ENCODE measurements at regions not wholly inside any gene's neighbourhood (a gene's known extent, or its start where the extent isn't known, plus 50 kb on each side); places are given as distances from the start of the nearest gene placed in this dataset.

DNA sequence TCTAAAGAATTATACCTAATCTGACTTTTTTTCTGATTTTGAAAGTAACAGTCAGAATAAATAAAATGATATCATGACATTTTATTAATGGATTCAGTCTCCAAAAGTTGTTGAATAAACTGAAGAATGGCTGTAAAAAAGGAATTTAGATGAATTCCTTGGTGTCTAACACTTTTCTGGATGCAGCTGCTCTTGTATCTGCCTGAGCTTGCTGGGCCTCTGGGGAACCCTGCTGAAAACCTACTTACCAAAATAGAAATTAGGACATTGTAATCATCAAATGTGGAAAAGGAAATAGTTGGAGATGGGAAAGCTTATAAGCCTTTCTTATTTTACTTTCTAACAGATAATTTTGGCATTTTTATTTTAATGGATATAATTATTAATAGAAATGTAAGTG, 315.7 kb upstream of the ANO5 start:
- Mint-ChIP-seq H3K36me3 (ENCODE audit: low read depth) (no peaks in the 10 kb centered on the region), H3K4me1 (ENCODE audit: low read depth) (no peaks in the 10 kb centered on the region), H3K27ac (no peak overlapping the region), H3K27me3 (ENCODE audit: low read depth) (no peaks in the 10 kb centered on the region), H3K4me3 (no peak overlapping the region), H3K9me3 (no peaks in the 10 kb centered on the region)
- no peak for DNase-seq
- CTCF ChIA-PET: no interaction called here
- intact Hi-C loops (cut with micrococcal nuclease): no loop called here

DNA sequence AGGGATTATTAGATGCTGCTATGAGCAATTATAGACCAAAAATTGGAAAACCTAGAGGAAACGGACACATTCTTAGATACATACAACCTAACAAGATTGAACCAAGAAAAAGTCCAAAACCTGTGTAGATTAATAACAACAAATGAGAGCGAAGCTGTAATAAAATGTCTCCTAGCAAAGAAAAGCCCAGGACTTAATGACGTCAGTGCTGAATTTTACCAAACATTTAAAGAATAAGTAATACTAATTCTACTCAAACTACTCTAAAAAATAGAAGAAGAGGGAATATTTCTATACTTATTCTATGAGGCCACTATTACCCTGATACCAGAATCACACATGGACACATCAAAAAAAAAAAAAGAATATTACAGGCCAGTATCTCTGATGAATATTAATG, 309.5 kb upstream of the ANO5 start:
- H3K27ac Mint-ChIP-seq: no peak overlapping the region
- no peaks in the 10 kb centered on the region for H3K4me1 Mint-ChIP-seq (ENCODE audit: low read depth)
- no peaks in the 10 kb centered on the region for H3K27me3 Mint-ChIP-seq (ENCODE audit: low read depth)
- no peak for DNase-seq
- peaks cover 4% of the 10 kb centered on the region for H3K9me3 Mint-ChIP-seq
- no peaks in the 10 kb centered on the region for H3K36me3 Mint-ChIP-seq (ENCODE audit: low read depth)
- CTCF ChIA-PET: no interaction called here
- H3K4me3 Mint-ChIP-seq: no peak overlapping the region
- intact Hi-C loops (cut with micrococcal nuclease): no loop called here

DNA sequence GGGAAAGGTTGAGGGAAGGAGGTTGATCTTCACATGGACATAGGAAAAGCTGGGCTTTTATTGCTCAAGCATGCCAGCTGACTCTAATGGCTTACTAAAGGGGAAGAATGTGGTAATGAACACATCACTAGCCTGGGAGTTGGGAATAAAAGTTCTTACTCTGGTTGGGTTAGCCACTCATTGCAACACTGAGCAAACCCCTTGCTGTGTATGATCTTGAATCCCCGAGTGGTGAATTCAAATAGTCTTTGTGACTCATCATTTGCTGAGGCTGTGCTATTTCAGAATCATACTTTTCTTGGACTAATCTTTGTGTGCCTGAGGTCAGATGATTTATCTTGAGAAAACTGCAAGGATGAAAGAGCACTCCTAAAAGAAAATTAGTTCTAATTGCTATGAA, 304.1 kb upstream of the ANO5 start:
- H3K27ac Mint-ChIP-seq: no peak overlapping the region
- no peak overlapping the region for H3K4me3 Mint-ChIP-seq
- H3K4me1 Mint-ChIP-seq (ENCODE audit: low read depth): no peaks in the 10 kb centered on the region
- CTCF ChIA-PET: no interaction called here
- intact Hi-C loops (cut with micrococcal nuclease): no loop called here
- no peak for DNase-seq
- H3K27me3 Mint-ChIP-seq (ENCODE audit: low read depth): no peaks in the 10 kb centered on the region
- peaks cover 5% of the 10 kb centered on the region for H3K9me3 Mint-ChIP-seq
- no peaks in the 10 kb centered on the region for H3K36me3 Mint-ChIP-seq (ENCODE audit: low read depth)

DNA sequence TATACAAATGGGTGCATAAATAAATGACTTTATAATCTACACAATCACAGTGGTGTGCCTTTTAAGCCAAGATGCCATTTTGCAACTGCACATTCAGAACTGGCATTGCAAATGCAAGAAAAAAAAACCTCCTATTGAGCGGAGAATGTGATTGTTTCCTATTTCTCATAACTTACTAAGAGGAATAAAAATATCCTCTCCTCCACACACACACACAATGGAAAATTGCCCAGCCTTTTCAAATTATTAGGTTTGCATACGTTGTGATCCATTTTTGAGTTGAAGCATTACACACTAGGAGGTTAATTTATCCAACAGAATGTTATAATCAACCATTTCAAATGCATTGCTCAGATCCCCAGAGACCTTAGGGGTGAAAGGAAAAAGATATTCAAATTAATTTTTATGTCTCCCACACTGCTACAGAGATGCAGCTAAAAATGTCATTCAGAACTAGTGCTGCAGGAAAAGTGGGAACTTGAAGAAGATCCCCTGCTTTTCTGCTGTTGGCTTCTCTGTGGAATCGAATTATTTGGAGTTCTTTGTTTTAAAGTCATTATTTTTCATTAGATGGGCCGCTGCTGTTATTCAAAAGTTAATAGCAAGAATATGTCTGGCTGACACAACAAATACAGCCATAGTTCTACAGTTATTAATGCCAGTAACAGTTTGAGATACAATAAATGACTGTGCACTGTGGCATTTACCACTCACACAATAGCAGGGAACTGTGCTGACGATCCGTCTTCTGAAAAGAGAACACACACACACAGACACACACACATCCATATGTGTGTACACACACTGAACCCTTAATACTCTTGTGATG, 299.9 kb upstream of the ANO5 start:
- CTCF ChIA-PET: no interaction called here
- intact Hi-C loops (cut with micrococcal nuclease): no loop called here

DNA sequence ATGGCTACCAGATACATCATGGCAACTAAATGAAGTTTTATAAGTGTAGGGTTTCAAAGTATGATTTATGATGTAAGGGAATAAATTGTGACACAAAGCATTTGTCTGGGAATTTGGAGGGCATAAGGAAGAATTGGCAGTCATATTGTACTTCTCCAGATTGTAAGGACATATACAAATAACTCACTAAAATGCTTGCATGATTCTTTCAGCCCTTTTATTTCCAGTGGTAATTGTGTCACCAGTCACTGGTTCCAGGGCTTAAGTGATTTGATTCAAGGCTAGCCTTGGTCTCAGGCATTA, 299.4 kb upstream of the ANO5 start:
- H3K4me3 Mint-ChIP-seq: no peak overlapping the region
- no peaks in the 10 kb centered on the region for H3K4me1 Mint-ChIP-seq (ENCODE audit: low read depth)
- peaks cover 2% of the 10 kb centered on the region for H3K9me3 Mint-ChIP-seq
- CTCF ChIA-PET: no interaction called here
- no peak overlapping the region for H3K27ac Mint-ChIP-seq
- H3K36me3 Mint-ChIP-seq (ENCODE audit: low read depth): no peaks in the 10 kb centered on the region
- intact Hi-C loops (cut with micrococcal nuclease): no loop called here
- no peaks in the 10 kb centered on the region for H3K27me3 Mint-ChIP-seq (ENCODE audit: low read depth)
- no peak for DNase-seq

More for the DNA sequence above, 299.9 kb upstream of the ANO5 start:
- Mint-ChIP-seq H3K4me1 (ENCODE audit: low read depth) (no peaks in the 10 kb centered on the region), H3K4me3 (no peak overlapping the region), H3K9me3 (peaks cover 4% of the 10 kb centered on the region), H3K36me3 (ENCODE audit: low read depth) (no peaks in the 10 kb centered on the region), H3K27ac (no peak overlapping the region), H3K27me3 (ENCODE audit: low read depth) (no peaks in the 10 kb centered on the region)
- DNase-seq: no peak

DNA sequence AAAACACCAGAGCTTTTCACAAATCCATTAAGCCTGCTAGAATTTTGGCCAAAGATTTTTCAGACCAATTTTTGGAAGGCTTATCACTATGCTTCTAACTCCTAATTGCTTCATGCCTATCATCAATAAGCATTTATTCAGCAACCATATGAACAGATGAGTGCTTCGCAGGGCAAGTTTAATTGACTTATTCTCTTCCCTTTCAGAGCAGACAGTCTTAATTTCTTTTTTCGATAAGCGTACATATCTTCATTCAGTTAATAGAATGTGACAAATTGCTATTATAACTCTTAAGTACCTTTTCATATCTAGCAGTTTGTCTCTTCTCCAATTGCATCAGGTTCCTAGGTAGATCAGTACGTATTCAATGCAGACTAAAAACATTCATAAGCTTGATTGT, 298.4 kb upstream of the ANO5 start:
- Mint-ChIP-seq H3K4me3 (no peak overlapping the region), H3K27me3 (ENCODE audit: low read depth) (no peaks in the 10 kb centered on the region), H3K4me1 (ENCODE audit: low read depth) (no peaks in the 10 kb centered on the region), H3K9me3 (peaks cover 2% of the 10 kb centered on the region), H3K36me3 (ENCODE audit: low read depth) (no peaks in the 10 kb centered on the region), H3K27ac (no peak overlapping the region)
- no peak for DNase-seq
- intact Hi-C loops (cut with micrococcal nuclease): no loop called here
- CTCF ChIA-PET: no interaction called here

DNA sequence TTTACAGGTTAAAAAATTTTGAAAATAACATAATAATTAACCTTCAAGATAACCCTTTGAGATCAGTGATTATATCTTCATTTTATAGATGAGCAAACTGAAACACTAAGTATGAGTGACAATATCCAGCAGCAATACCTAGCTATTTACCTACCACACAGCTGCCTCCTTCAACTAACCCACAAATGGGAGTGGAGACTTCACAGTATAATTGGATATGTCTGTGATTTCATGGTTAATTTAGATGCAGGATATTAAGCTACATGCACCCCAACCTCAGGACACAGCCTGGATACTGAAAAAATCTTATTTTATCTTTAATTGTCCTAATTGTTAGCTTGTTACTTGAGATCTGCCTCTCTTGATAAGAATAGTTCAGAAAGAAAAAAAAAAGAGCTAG, 297.2 kb upstream of the ANO5 start:
- H3K27me3 Mint-ChIP-seq (ENCODE audit: low read depth): no peaks in the 10 kb centered on the region
- no peaks in the 10 kb centered on the region for H3K4me1 Mint-ChIP-seq (ENCODE audit: low read depth)
- H3K4me3 Mint-ChIP-seq: no peak overlapping the region
- H3K36me3 Mint-ChIP-seq (ENCODE audit: low read depth): no peaks in the 10 kb centered on the region
- H3K27ac Mint-ChIP-seq: no peak overlapping the region
- DNase-seq: no peak
- CTCF ChIA-PET: no interaction called here
- intact Hi-C loops (cut with micrococcal nuclease): no loop called here
- H3K9me3 Mint-ChIP-seq: peaks cover 2% of the 10 kb centered on the region

DNA sequence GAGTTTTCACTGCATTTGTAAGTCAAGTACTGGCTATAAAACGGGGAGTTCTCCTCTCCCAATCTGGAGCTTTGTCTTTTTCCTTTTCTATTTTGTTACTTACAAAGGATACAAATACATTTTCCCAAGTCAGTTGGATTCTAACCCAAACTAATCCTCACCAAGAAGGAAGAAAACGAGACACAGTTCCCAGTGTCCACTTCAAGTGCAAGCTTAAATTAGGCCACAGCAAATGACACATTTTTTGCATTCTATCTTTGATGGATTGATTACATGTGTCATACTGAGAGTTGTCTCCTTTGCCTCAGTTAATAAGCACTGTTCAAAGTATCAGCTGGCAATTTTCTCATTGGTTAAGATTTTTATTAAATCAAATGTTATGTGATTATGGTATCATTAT, 296.7 kb upstream of the ANO5 start:
- Mint-ChIP-seq H3K27me3 (ENCODE audit: low read depth) (no peaks in the 10 kb centered on the region), H3K36me3 (ENCODE audit: low read depth) (no peaks in the 10 kb centered on the region)
- intact Hi-C loops (cut with micrococcal nuclease): no loop called here

DNA sequence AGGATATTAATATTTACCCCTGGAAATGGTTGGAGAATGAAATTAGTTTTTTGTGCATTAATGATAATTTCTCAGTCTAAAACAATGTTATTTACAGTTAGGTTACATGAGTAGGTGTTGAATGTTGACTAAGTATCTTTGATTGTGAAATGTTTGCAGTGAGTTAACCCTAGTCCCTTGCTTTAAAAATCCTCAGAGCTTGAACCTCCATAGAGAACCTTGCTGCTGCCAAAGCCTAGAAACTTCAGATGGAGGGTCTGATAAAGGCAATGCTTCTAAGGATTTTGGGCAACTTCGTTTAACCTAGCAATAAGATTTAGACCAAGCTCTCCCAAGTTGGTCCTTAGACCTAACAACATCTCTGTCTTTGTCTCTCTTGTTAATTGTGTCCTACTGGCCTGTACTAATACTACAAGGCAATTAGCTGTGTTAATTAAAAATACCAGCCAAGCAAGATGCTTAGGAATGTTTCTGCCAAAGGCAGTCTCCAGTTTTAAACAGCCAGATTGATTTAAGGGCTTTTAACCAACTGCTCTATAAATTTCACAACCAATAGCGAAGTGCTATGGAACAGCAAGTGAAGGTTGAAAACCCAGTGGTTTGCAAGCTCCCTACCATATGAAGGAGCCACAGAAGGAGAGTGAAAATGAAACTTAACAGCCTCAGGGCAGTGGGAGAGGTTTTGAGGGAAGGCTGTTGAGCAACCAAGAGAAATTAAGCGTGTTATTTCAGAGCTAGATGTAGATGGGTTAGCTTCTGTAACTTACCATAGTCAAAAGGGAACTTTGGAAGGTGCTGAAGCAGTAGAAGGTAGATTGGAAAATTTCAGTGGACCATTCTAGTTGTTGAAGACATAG, 295.9 kb upstream of the ANO5 start:
- CTCF ChIA-PET: no interaction called here
- no peak overlapping the region for H3K27ac Mint-ChIP-seq

More for the DNA sequence above, 296.7 kb upstream of the ANO5 start:
- no peak for DNase-seq
- H3K4me3 Mint-ChIP-seq: no peak overlapping the region
- CTCF ChIA-PET: no interaction called here
- no peak overlapping the region for H3K27ac Mint-ChIP-seq
- no peaks in the 10 kb centered on the region for H3K4me1 Mint-ChIP-seq (ENCODE audit: low read depth)
- H3K9me3 Mint-ChIP-seq: no peaks in the 10 kb centered on the region

DNA sequence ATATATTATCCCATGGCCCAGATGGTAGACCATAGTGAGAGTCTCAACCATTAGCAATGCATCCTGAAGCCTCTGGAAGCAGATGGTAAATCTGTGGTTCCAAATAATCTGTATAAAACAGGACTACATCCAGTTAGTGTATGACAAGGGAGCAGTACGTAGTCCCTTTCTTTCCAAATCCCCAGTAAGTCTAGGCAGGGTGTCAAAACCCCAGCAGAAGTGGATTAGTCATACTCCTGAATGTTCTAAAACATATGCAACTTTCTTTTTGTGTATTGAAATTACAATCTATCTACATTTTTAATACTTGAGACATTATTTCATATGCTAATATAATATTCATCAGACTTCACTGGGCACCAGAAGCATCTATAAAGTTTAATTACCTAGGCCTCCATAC, 295.1 kb upstream of the ANO5 start:
- no peak overlapping the region for H3K27ac Mint-ChIP-seq
- intact Hi-C loops (cut with micrococcal nuclease): no loop called here
- no peaks in the 10 kb centered on the region for H3K36me3 Mint-ChIP-seq (ENCODE audit: low read depth)
- H3K4me3 Mint-ChIP-seq: no peak overlapping the region
- CTCF ChIA-PET: no interaction called here
- H3K27me3 Mint-ChIP-seq (ENCODE audit: low read depth): no peaks in the 10 kb centered on the region
- H3K9me3 Mint-ChIP-seq: no peaks in the 10 kb centered on the region
- no peak for DNase-seq
- no peaks in the 10 kb centered on the region for H3K4me1 Mint-ChIP-seq (ENCODE audit: low read depth)

More for the DNA sequence above, 295.9 kb upstream of the ANO5 start:
- no peaks in the 10 kb centered on the region for H3K27me3 Mint-ChIP-seq (ENCODE audit: low read depth)
- H3K4me3 Mint-ChIP-seq: no peak overlapping the region
- H3K4me1 Mint-ChIP-seq (ENCODE audit: low read depth): no peaks in the 10 kb centered on the region
- intact Hi-C loops (cut with micrococcal nuclease): no loop called here
- no peaks in the 10 kb centered on the region for H3K9me3 Mint-ChIP-seq
- no peaks in the 10 kb centered on the region for H3K36me3 Mint-ChIP-seq (ENCODE audit: low read depth)
- no peak for DNase-seq

DNA sequence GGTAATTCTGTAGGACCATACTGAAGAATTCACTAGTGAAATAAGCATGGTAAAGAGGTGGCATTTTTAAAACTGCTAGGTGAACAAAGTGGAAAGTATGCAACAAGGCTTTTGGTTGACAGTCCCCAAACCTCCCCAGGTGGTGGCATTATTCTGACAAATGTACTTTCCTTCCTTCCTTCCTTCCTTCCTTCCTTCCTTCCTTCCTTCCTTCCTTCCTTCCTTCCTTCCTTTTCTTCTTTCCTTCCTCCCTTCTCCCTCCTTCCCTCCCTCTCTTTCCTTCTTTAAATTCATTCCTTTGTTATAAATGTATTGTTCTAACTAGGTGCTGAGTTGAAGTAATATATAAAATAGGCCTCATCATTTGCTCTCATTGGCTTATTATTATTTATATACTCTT, 284.7 kb upstream of the ANO5 start:
- CTCF ChIA-PET: no interaction called here
- intact Hi-C loops (cut with micrococcal nuclease): no loop called here
- no peak overlapping the region for H3K4me3 Mint-ChIP-seq
- peaks cover 6% of the 10 kb centered on the region for H3K9me3 Mint-ChIP-seq
- no peaks in the 10 kb centered on the region for H3K4me1 Mint-ChIP-seq (ENCODE audit: low read depth)
- no peak overlapping the region for H3K27ac Mint-ChIP-seq
- no peaks in the 10 kb centered on the region for H3K27me3 Mint-ChIP-seq (ENCODE audit: low read depth)
- no peaks in the 10 kb centered on the region for H3K36me3 Mint-ChIP-seq (ENCODE audit: low read depth)
- no peak for DNase-seq

DNA sequence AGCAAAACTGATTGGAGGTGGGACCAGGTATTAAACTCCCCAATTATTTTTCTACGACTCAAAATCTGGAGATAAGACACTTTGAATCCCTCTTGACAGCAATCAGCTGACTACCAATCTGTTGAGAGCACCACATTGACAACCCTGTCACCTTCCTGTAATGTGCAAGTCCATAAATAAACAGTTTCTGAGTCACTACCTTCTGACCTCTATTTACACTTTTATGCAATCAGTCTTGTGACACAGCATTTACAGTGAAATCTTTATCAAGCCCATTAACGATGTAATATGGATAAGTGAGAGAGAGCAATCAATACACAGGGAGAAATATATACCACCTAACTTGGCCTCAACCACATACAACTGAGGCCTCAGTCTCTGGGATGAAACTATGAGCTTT, 283.7 kb upstream of the ANO5 start:
- Mint-ChIP-seq H3K9me3 (peaks cover 6% of the 10 kb centered on the region), H3K4me1 (ENCODE audit: low read depth) (no peaks in the 10 kb centered on the region), H3K27ac (no peak overlapping the region), H3K36me3 (ENCODE audit: low read depth) (no peaks in the 10 kb centered on the region), H3K27me3 (ENCODE audit: low read depth) (no peaks in the 10 kb centered on the region), H3K4me3 (no peak overlapping the region)
- DNase-seq: no peak
- intact Hi-C loops (cut with micrococcal nuclease): no loop called here
- CTCF ChIA-PET: no interaction called here

DNA sequence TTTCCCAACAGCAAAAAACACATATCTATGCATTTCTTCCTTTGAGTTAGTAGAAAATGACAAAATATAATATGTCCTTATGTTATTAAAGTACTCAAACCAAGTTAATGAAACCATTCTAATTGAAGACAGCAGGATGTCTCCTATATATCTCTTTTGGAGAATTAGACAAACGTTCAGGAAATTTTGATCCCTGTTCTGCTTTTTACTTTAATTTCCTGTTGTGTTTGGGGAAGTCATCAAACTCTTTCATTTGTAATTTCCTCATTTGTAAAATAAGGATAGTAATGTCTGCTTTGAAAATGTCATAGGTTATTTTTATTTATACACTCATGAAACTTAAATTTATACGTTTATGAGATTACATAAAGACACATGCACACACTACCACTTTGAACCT, 281.8 kb upstream of the ANO5 start:
- Mint-ChIP-seq H3K4me1 (ENCODE audit: low read depth) (no peaks in the 10 kb centered on the region), H3K4me3 (no peak overlapping the region), H3K27ac (no peak overlapping the region), H3K9me3 (peaks cover 13% of the 10 kb centered on the region), H3K36me3 (ENCODE audit: low read depth) (no peaks in the 10 kb centered on the region), H3K27me3 (ENCODE audit: low read depth) (no peaks in the 10 kb centered on the region)
- no peak for DNase-seq
- CTCF ChIA-PET: no interaction called here
- intact Hi-C loops (cut with micrococcal nuclease): no loop called here
